ENCODE measurements at regions not wholly inside any gene's neighbourhood (a gene's known extent, or its start where the extent isn't known, plus 50 kb on each side); places are given as distances from the start of the nearest gene placed in this dataset.

DNA sequence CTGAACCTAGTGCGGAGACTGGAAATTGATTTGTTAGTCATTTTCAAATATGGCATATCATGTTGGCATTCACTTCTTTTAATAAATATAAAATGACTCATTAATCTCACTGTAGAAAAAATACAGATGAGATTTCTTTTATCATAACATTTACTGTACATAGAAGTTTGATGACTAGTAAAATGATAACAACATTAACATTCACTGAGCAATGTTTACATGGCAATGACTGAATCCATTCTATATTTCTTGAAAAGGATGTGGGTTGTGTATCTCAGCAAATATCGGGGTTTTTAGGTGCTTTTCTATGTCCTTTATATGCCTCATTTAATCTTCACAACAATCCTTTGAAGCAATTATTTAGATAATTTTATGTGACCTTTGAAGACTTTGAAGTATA is 920.9 kb upstream of the FAT3 start:
- H3K27ac ChIP-seq (ENCODE audit: low read length), result no peak overlapping the region
- in situ Hi-C loops (cut with HindIII; ENCODE audit: low pct_unique_long_range_greater_than_20kb, low sequenced_read_pairs) (no loop called here), intact Hi-C loops (cut with micrococcal nuclease; ENCODE audit: unreplicated experiment) (no loop called here)
- H3K9me3 ChIP-seq (ENCODE audit: control insufficient read depth, insufficient read depth, low read depth, low read length), result no peaks in the 10 kb centered on the region
- POLR2A ChIA-PET, result no interaction called here
- H3K36me3 ChIP-seq (ENCODE audit: control insufficient read depth, insufficient read depth, low read length), result no peaks in the 10 kb centered on the region
- CTCF ChIA-PET, result no interaction called here
- H3K4me3 ChIP-seq (ENCODE audit: low read depth in 2 of 2, low read length in 2 of 2), result no peak overlapping the region
- BruUV-seq (replicated peaks), result no TSS peak
- H3K4me1 ChIP-seq (ENCODE audit: control insufficient read depth, insufficient read depth, low read length), result no peaks in the 10 kb centered on the region
- H3K27me3 ChIP-seq (ENCODE audit: control insufficient read depth, insufficient read depth, low read length), result no peaks in the 10 kb centered on the region
- no peak for DNase-seq (ENCODE audit: low read depth, low spot score)
- ATAC-seq, result no peak
- TF ChIP-seq, protein P1, sequence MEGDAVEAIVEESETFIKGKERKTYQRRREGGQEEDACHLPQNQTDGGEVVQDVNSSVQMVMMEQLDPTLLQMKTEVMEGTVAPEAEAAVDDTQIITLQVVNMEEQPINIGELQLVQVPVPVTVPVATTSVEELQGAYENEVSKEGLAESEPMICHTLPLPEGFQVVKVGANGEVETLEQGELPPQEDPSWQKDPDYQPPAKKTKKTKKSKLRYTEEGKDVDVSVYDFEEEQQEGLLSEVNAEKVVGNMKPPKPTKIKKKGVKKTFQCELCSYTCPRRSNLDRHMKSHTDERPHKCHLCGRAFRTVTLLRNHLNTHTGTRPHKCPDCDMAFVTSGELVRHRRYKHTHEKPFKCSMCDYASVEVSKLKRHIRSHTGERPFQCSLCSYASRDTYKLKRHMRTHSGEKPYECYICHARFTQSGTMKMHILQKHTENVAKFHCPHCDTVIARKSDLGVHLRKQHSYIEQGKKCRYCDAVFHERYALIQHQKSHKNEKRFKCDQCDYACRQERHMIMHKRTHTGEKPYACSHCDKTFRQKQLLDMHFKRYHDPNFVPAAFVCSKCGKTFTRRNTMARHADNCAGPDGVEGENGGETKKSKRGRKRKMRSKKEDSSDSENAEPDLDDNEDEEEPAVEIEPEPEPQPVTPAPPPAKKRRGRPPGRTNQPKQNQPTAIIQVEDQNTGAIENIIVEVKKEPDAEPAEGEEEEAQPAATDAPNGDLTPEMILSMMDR (IDR thresholded peaks at IDR 0.05), result no peak
- TF ChIP-seq TCF7L2 (IDR thresholded peaks at IDR 0.05; ENCODE audit: low read depth, low read length) (no peak), POLR2AphosphoS5 (IDR thresholded peaks at IDR 0.05; ENCODE audit: low read depth, low read length) (no peak), SIN3A (IDR thresholded peaks at IDR 0.05; ENCODE audit: borderline replicate concordance, insufficient read depth, low read depth, low read length) (no peak)
- TF ChIP-seq, protein P2, sequence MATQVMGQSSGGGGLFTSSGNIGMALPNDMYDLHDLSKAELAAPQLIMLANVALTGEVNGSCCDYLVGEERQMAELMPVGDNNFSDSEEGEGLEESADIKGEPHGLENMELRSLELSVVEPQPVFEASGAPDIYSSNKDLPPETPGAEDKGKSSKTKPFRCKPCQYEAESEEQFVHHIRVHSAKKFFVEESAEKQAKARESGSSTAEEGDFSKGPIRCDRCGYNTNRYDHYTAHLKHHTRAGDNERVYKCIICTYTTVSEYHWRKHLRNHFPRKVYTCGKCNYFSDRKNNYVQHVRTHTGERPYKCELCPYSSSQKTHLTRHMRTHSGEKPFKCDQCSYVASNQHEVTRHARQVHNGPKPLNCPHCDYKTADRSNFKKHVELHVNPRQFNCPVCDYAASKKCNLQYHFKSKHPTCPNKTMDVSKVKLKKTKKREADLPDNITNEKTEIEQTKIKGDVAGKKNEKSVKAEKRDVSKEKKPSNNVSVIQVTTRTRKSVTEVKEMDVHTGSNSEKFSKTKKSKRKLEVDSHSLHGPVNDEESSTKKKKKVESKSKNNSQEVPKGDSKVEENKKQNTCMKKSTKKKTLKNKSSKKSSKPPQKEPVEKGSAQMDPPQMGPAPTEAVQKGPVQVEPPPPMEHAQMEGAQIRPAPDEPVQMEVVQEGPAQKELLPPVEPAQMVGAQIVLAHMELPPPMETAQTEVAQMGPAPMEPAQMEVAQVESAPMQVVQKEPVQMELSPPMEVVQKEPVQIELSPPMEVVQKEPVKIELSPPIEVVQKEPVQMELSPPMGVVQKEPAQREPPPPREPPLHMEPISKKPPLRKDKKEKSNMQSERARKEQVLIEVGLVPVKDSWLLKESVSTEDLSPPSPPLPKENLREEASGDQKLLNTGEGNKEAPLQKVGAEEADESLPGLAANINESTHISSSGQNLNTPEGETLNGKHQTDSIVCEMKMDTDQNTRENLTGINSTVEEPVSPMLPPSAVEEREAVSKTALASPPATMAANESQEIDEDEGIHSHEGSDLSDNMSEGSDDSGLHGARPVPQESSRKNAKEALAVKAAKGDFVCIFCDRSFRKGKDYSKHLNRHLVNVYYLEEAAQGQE (IDR thresholded peaks at IDR 0.05; ENCODE audit: insufficient read depth in 1 of 2, low read depth in 2 of 2, low read length in 1 of 2), result no peak

DNA sequence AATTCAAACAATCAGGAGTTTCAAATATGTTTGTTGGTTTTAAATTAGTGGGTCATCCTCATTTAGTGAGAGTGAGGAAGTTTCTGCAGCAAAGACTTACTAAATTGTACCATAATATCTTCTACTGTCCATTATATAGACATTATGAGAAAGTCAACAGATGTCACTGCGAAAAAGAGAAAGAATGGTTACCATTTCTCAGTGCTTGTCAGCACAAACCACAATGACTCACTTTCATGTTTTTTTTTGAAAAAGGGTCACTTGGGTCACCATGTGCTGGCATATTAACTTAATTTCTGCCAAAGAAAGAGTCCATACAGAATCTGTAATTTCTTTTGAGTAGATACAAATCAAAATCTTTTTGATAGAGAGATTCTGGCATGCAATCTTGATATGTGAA is 924.6 kb upstream of the FAT3 start:
- TF ChIP-seq SIN3A (IDR thresholded peaks at IDR 0.05; ENCODE audit: borderline replicate concordance, insufficient read depth, low read depth, low read length) (no peak), POLR2AphosphoS5 (IDR thresholded peaks at IDR 0.05; ENCODE audit: low read depth, low read length) (no peak), TCF7L2 (IDR thresholded peaks at IDR 0.05; ENCODE audit: low read depth, low read length) (no peak)
- TF ChIP-seq, protein P1 (IDR thresholded peaks at IDR 0.05), result no peak
- TF ChIP-seq, protein P2 (IDR thresholded peaks at IDR 0.05; ENCODE audit: insufficient read depth in 1 of 2, low read depth in 2 of 2, low read length in 1 of 2), result no peak
- Histone ChIP-seq H3K4me1 (ENCODE audit: control insufficient read depth, insufficient read depth, low read length) (no peaks in the 10 kb centered on the region), H3K4me3 (ENCODE audit: low read depth in 2 of 2, low read length in 2 of 2) (no peak overlapping the region), H3K36me3 (ENCODE audit: control insufficient read depth, insufficient read depth, low read length) (no peaks in the 10 kb centered on the region), H3K27me3 (ENCODE audit: control insufficient read depth, insufficient read depth, low read length) (no peaks in the 10 kb centered on the region), H3K27ac (ENCODE audit: low read length) (no peak overlapping the region), H3K9me3 (ENCODE audit: control insufficient read depth, insufficient read depth, low read depth, low read length) (no peaks in the 10 kb centered on the region)
- ChIA-PET POLR2A (no interaction called here), CTCF (no interaction called here)
- DNase-seq (ENCODE audit: low read depth, low spot score), result no peak
- in situ Hi-C loops (cut with HindIII; ENCODE audit: low pct_unique_long_range_greater_than_20kb, low sequenced_read_pairs), result no loop called here
- BruUV-seq (replicated peaks), result no TSS peak
- ATAC-seq, result no peak
- intact Hi-C loops (cut with micrococcal nuclease; ENCODE audit: unreplicated experiment), result no loop called here
